ENCODE measurements at regions not wholly inside any gene's neighbourhood (a gene's known extent, or its start where the extent isn't known, plus 50 kb on each side); places are given as distances from the start of the nearest gene placed in this dataset.

- no peak for DNase-seq (ENCODE audit: low read depth in 2 of 2)
Measured at GRCh38 chr4:8526363-8526855, 53.8 kb upstream of the GPR78 start.

- peak; percentile 34 to 42 for DNase-seq (ENCODE audit: low read depth in 2 of 2)
Measured at GRCh38 chr4:8528713-8529112, 51.5 kb upstream of the GPR78 start.

Measured in fibroblast of skin of left quadriceps (primary cell).